SK-N-SH (cell line): ENCODE measurements at regions not wholly inside any gene's neighbourhood (a gene's known extent, or its start where the extent isn't known, plus 50 kb on each side); places are given as distances from the start of the nearest gene placed in this dataset.
"Not testable (repeated sequence)": the region's sequence is repeated elsewhere in the genome, so short reads cannot be mapped to it uniquely, and the experiment has no call there.

ENCODE experiments used
- CTCF ChIA-PET: fragments of 300-600, 350-600 bp; formaldehyde crosslinking; extraction: SDS; loops from one replicate; lab custom pipeline; 2021; lab: Yijun Ruan, JAX
- POLR2A ChIA-PET: fragments of 350-600 bp; sonication (Branson Sonifier 250); formaldehyde crosslinking; extraction: SDS; loops from one replicate; lab custom pipeline; 2020; ENCODE audit warnings: antibody characterized with exemption, inconsistent platforms; lab: Yijun Ruan, JAX
- DNase-seq: peaks from one replicate; pipeline ENCODE4 v3.0.0; 2012
- H2AFZ ChIP-seq: fragments of 200-600 bp; sonication (generic); 2 replicates; pipeline ENCODE4 v1.8.1; 2016; ENCODE audit warnings: antibody characterized with exemption, mild to moderate bottlenecking, low read depth
- H3F3A ChIP-seq: fragments of 200-600 bp; sonication (generic); replicated peaks from 2 replicates; pipeline ENCODE3; 2016; ENCODE audit warnings: antibody characterized with exemption, mild to moderate bottlenecking; ENCODE audit not compliant: insufficient read depth
- H3K27ac ChIP-seq, 2 experiments: fragments of 200-500 bp in 1 of 2; fragments of 200-600 bp in 1 of 2; sonication (Bioruptor generic) in 1 of 2; sonication (generic), shearing (Covaris generic) in 1 of 2; 2 replicates each; pipeline versions ENCODE4 v1.5.1 to v1.6.1; 2014 to 2016; ENCODE audit warnings: low read depth in 2 of 2, inconsistent platforms in 1 of 2, low read length in 1 of 2, mild to moderate bottlenecking in 1 of 2, mixed read lengths in 1 of 2
- H3K27me3 ChIP-seq: fragments of 200-600 bp; sonication (generic), shearing (Covaris generic); 2 replicates; pipeline ENCODE4 v1.6.1; 2016; ENCODE audit warnings: mixed run types; ENCODE audit not compliant: insufficient read depth
- H3K36me3 ChIP-seq, 2 experiments: fragments of 200-500 bp in 1 of 2; fragments of 200-600 bp in 1 of 2; sonication (Bioruptor generic) in 1 of 2; sonication (generic) in 1 of 2; replicated peaks in 1 of 2; 2 replicates each; pipeline versions ENCODE3 to v1.5.1; 2014 to 2016; ENCODE audit warnings: low read length in 1 of 2, mild to moderate bottlenecking in 1 of 2; ENCODE audit not compliant: insufficient read depth in 2 of 2, control insufficient read depth in 1 of 2
- H3K4me1 ChIP-seq, 2 experiments: fragments of 200-500 bp in 1 of 2; fragments of 200-600 bp in 1 of 2; sonication (Bioruptor generic) in 1 of 2; sonication (generic), shearing (Covaris generic) in 1 of 2; 2 replicates each; pipeline versions ENCODE4 v1.5.1 to v1.6.1; 2014 to 2016; ENCODE audit warnings: low read depth in 1 of 2, low read length in 1 of 2, mixed run types in 1 of 2; ENCODE audit not compliant: insufficient read depth in 2 of 2, control insufficient read depth in 1 of 2
- H3K4me2 ChIP-seq: fragments of 200-600 bp; sonication (generic), shearing (Covaris generic); 2 replicates; pipeline ENCODE4 v1.6.1; 2017; ENCODE audit warnings: mixed run types
- H3K4me3 ChIP-seq, 2 experiments: fragments of 200-500 bp in 1 of 2; fragments of 200-600 bp in 1 of 2; sonication (Bioruptor generic) in 1 of 2; sonication (generic), shearing (Covaris generic) in 1 of 2; 2 replicates each; pipeline versions ENCODE4 v1.5.1 to v1.8.1; 2014 to 2016; ENCODE audit warnings: low read depth in 2 of 2, inconsistent platforms in 1 of 2, low read length in 1 of 2, mild to moderate bottlenecking in 1 of 2, mixed read lengths in 1 of 2, moderate library complexity in 1 of 2
- H3K79me2 ChIP-seq: fragments of 200-600 bp; sonication (generic); 2 replicates; pipeline ENCODE4 v1.8.1; 2017; ENCODE audit warnings: mild to moderate bottlenecking; ENCODE audit not compliant: insufficient read depth
- H3K9ac ChIP-seq: fragments of 200-600 bp; sonication (generic); 2 replicates; pipeline ENCODE4 v1.6.1; 2017; ENCODE audit warnings: mixed run types
- H3K9me2 ChIP-seq: fragments of 200-600 bp; sonication (generic); 2 replicates; pipeline ENCODE4 v1.6.1; 2017; ENCODE audit warnings: mixed run types
- H3K9me3 ChIP-seq: fragments of 200-600 bp; sonication (generic); 2 replicates; pipeline ENCODE4 v1.6.1; 2017; ENCODE audit warnings: mixed run types, mild to moderate bottlenecking, moderate library complexity
- H4K20me1 ChIP-seq: fragments of 200-600 bp; sonication (generic); 2 replicates; pipeline ENCODE4 v1.6.1; 2017; ENCODE audit warnings: mild to moderate bottlenecking, mixed run types; ENCODE audit not compliant: insufficient read depth
- EZH2phosphoT487 ChIP-seq: fragments of 200-600 bp; sonication (generic); IDR thresholded peaks from 2 replicates; pipeline ENCODE4 v1.6.1; 2017; ENCODE audit warnings: low read depth, mixed run types, mild to moderate bottlenecking, antibody characterized with exemption, moderate library complexity, borderline replicate concordance
- FOXJ3 ChIP-seq: sonication (generic); formaldehyde crosslinking; IDR thresholded peaks from 2 replicates; pipeline ENCODE4 v1.5.1; 2020; ENCODE audit warnings: mild to moderate bottlenecking, missing genetic modification reagents
- MXI1 ChIP-seq: IDR thresholded peaks from 2 replicates; pipeline ENCODE4 v1.6.1; 2012; ENCODE audit warnings: mild to moderate bottlenecking, low read depth, low read length, improper control_type of control experiment
- RXRA ChIP-seq: IDR thresholded peaks from 2 replicates; pipeline ENCODE4 v1.4.0; 2012; ENCODE audit warnings: low read depth, mild to moderate bottlenecking, borderline replicate concordance
- TAF1 ChIP-seq: IDR thresholded peaks from 2 replicates; pipeline ENCODE4 v1.6.1; 2012; ENCODE audit warnings: low read depth, mild to moderate bottlenecking, low read length, moderate library complexity, borderline replicate concordance
- WGBS: methylation state at CpG from one replicate; pipeline ENCODE4 v1.1.6; 2017; ENCODE audit warnings: low lambda C conversion rate; 5-methylcytosine and 5-hydroxymethylcytosine counted together
- TF ChIP-seq, protein P1 (sequence below): IDR thresholded peaks from 2 replicates; pipeline ENCODE4; 2012
- TF ChIP-seq, protein P2 (sequence below): IDR thresholded peaks from 2 replicates; pipeline ENCODE4 v1.4.0; 2012; ENCODE audit warnings: low read depth

DNA sequence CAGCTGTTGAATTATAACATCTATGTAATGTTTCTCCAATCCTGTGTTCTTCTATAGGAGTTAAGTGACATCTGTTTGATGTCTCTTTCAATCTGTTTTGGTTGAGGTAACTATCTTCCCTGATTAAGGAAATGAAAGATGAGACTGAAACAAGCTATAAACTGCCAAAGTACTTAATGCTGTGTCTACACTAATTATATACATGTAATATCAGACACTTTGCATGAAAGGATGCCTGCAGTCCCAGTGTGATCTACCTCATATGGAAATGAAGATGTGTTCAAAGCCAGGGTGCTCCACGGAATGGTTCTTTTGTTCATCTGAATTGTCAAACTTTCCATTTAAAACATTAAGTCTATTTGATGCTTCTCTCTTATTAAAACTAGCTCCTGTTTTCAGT is 958.3 kb downstream of the GALC start:
- Histone ChIP-seq H3K27me3 (no peaks in the 10 kb centered on the region), H4K20me1 (no peaks in the 10 kb centered on the region), H3K27ac (no peak overlapping the region), H3K9me3 (no peaks in the 10 kb centered on the region), H3K9ac (no peak overlapping the region), H3F3A (no peaks in the 10 kb centered on the region), H3K36me3 (no peaks in the 10 kb centered on the region), H3K79me2 (no peaks in the 10 kb centered on the region), H3K4me1 (no peaks in the 10 kb centered on the region), H3K9me2 (no peaks in the 10 kb centered on the region), H3K4me3 (no peak overlapping the region), H3K4me2 (no peak overlapping the region), H2AFZ (no peak overlapping the region)
- no peak for DNase-seq
- POLR2A ChIA-PET = no interaction called here
- TF ChIP-seq, protein P1, sequence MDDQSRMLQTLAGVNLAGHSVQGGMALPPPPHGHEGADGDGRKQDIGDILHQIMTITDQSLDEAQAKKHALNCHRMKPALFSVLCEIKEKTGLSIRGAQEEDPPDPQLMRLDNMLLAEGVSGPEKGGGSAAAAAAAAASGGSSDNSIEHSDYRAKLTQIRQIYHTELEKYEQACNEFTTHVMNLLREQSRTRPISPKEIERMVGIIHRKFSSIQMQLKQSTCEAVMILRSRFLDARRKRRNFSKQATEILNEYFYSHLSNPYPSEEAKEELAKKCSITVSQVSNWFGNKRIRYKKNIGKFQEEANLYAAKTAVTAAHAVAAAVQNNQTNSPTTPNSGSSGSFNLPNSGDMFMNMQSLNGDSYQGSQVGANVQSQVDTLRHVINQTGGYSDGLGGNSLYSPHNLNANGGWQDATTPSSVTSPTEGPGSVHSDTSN = no peak
- no peak for TF ChIP-seq RXRA
- no peak for TF ChIP-seq TAF1
- TF ChIP-seq EZH2phosphoT487 = no peak
- TF ChIP-seq, protein P2, sequence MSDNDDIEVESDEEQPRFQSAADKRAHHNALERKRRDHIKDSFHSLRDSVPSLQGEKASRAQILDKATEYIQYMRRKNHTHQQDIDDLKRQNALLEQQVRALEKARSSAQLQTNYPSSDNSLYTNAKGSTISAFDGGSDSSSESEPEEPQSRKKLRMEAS = no peak
- 5% methylated on average over 1 of the region's 1 CpG for WGBS
- CTCF ChIA-PET = interaction anchor here (1.4 kb wide), 1 partner anchor 73 kb away, joined by 3 read pairs; no protein-coding TSS in a partner anchor

DNA sequence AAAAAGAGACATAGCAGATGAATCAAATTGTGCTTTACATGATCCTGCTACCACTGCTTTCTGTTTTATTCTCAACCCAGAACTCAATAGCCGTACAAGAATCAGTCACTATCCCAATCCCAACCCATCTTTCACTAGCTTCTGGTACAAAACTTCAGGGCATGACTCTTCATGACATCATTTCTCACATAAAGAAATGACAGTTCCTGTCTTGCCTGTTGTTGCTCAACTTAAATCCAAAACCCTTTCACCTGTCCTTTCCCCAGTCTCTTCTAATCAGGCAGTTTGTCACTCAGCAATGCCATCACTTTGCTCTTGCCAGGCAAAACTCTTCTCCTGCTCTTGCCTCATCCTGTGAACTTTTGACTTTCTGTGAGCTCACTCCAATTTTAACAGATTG is 962.8 kb downstream of the GALC start:
- POLR2A ChIA-PET = no interaction called here
- H3F3A ChIP-seq = no peaks in the 10 kb centered on the region
- H3K36me3 ChIP-seq = no peaks in the 10 kb centered on the region
- TF ChIP-seq RXRA (no peak), FOXJ3 (CRISPR knock-in tag) (no peak), MXI1 (no peak)
- WGBS = 0% methylated on average over 1 of the region's 1 CpG
- CTCF ChIA-PET = no interaction called here
- H3K4me1 ChIP-seq = no peaks in the 10 kb centered on the region
- no peaks in the 10 kb centered on the region for H3K27me3 ChIP-seq
- H3K9me3 ChIP-seq = no peaks in the 10 kb centered on the region
- no peaks in the 10 kb centered on the region for H4K20me1 ChIP-seq
- no peak overlapping the region for H2AFZ ChIP-seq
- H3K4me3 ChIP-seq = no peak overlapping the region
- H3K9ac ChIP-seq = no peak overlapping the region
- no peak overlapping the region for H3K4me2 ChIP-seq
- H3K79me2 ChIP-seq = no peaks in the 10 kb centered on the region
- no peak for DNase-seq
- no peak overlapping the region for H3K27ac ChIP-seq
- H3K9me2 ChIP-seq = no peaks in the 10 kb centered on the region

DNA sequence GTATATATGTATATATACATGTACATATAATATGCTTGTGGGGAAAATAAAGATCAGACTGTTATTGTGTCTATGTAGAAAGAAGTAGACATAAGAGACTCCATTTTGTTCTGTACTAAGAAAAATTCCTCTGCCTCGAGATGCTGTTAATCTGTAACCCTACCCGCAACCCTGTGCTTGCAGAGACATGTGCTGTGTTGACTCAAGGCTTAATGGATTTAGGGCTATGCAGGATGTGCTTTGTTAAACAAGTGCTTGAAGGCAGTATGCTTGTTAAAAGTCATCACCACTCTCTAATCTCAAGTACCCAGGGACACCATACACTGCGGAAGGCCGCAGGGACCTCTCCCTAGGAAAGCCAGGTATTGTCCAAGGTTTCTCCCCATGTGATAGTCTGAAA is 972.9 kb downstream of the GALC start:
- whole genome bisulfite sequencing = 13% methylated on average over 4 of the region's 4 CpGs
- H2AFZ ChIP-seq, H3K79me2 ChIP-seq, CTCF ChIA-PET, H3K36me3 ChIP-seq, DNase-seq, POLR2A ChIA-PET, H4K20me1 ChIP-seq, H3K27me3 ChIP-seq, H3K4me1 ChIP-seq, H3K9me3 ChIP-seq, H3K9me2 ChIP-seq, H3K4me3 ChIP-seq, H3K4me2 ChIP-seq, H3K9ac ChIP-seq, H3K27ac ChIP-seq, H3F3A ChIP-seq: not testable (repeated sequence)
